Karpas-422 (cell line): ENCODE measurements at regions not wholly inside any gene's neighbourhood (a gene's known extent, or its start where the extent isn't known, plus 50 kb on each side); places are given as distances from the start of the nearest gene placed in this dataset.

Source experiments
- DNase-seq: peaks from one replicate; pipeline ENCODE4 v3.0.0-alpha.2; 2015
- H2AFZ ChIP-seq: fragments of 200-600 bp; sonication (generic); 2 replicates; pipeline ENCODE4 v1.6.1; 2014; ENCODE audit warnings: antibody characterized with exemption, low read length, mixed read lengths
- H3K27ac ChIP-seq: fragments of 200-600 bp; sonication (generic); 2 replicates; pipeline ENCODE4 v1.5.1; 2014; ENCODE audit warnings: mild to moderate bottlenecking, low read length, moderate library complexity
- H3K27me3 ChIP-seq: fragments of 200-600 bp; sonication (generic); 2 replicates; pipeline ENCODE4 v1.6.1; 2014; ENCODE audit warnings: low read length, mixed read lengths
- H3K36me3 ChIP-seq: fragments of 200-600 bp; sonication (generic); 2 replicates; pipeline ENCODE4 v1.6.1; 2014; ENCODE audit warnings: low read length, mixed read lengths; ENCODE audit not compliant: insufficient read depth
- H3K4me1 ChIP-seq: fragments of 200-600 bp; sonication (generic); 2 replicates; pipeline ENCODE4 v1.6.1; 2014; ENCODE audit warnings: mild to moderate bottlenecking, low read length, mixed read lengths
- H3K4me2 ChIP-seq: fragments of 200-600 bp; sonication (generic); 2 replicates; pipeline ENCODE4 v1.6.1; 2014; ENCODE audit warnings: low read length, low read depth, mild to moderate bottlenecking; ENCODE audit not compliant: poor library complexity, severe bottlenecking
- H3K4me3 ChIP-seq: fragments of 200-600 bp; sonication (generic); 2 replicates; pipeline ENCODE4 v1.5.1; 2014; ENCODE audit warnings: mild to moderate bottlenecking, antibody characterized with exemption, low read length, mixed read lengths
- H3K79me2 ChIP-seq: fragments of 200-600 bp; sonication (generic); 2 replicates; pipeline ENCODE4 v1.6.1; 2014; ENCODE audit warnings: mild to moderate bottlenecking, low read length, mixed read lengths
- H3K9ac ChIP-seq: fragments of 200-600 bp; sonication (generic); 2 replicates; pipeline ENCODE4 v1.6.0; 2014; ENCODE audit warnings: low read length
- H3K9me2 ChIP-seq: fragments of 200-600 bp; sonication (generic), shearing (Covaris generic); replicated peaks from 2 replicates; pipeline ENCODE4 v1.6.0; 2014; ENCODE audit warnings: mild to moderate bottlenecking, low read length, moderate library complexity; ENCODE audit not compliant: insufficient read depth
- H3K9me3 ChIP-seq: fragments of 300-700, 200-600 bp; sonication (generic); 2 replicates; pipeline ENCODE4 v1.6.1; 2014; ENCODE audit warnings: low read length, mixed read lengths
- H4K20me1 ChIP-seq: fragments of 200-600 bp; sonication (generic); 2 replicates; pipeline ENCODE4 v1.6.1; 2014; ENCODE audit warnings: mild to moderate bottlenecking, antibody characterized with exemption, low read length, low read depth; ENCODE audit not compliant: insufficient read depth

DNA sequence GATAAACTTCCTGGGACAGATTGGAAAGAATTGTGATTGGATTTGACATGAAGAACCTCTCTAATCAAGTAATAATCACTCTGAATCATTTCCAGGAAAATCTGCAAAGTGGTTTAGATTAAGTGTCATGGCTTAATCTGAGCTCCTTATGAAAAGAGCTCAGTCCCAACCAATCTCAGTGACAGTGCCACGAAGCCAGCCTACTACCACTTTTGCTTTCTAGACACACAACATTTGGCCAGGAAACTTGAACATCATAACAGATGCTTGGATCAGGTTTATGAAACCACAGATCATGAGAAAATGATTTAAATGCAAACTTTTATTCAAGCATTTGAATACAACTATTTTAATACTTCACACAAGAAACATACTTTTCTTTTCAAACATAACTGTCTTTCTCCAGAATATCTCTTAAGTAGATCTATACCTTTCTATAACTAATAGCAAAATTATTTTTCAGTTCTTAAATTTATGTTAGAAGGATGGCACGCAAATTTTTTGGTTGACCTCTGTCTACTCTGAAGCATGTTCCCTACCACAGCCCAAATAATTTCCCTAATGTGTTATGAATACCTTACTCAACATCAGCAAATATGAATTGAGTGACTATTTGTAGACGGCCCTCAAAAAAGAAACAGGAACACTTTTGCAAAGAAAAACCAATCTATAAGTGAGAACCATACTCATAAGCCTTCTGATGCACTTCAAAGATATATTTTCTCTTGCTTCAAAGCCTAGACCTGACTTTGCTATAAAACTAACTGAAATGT lies 495.0 kb upstream of the ZNF385D start:
- no peak for DNase-seq
- no peak overlapping the region for H2AFZ ChIP-seq

DNA sequence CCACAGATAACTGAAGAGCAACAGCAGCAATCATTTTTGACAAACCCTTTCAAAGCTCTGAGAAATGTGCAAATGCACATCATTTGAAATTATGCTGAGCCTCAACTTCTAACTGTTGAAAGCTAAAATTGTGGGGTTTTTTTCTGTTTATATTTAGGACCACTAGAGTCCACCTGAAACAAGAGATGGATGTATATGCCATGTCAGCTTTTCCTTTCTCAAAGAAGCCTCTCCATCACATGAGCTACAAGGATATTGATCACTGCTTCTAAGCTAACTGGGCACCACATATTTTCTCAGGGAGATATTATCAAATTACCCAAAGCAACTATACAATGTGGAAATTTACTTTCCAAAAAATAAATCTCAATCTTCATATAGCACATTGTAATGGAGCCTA lies 498.6 kb upstream of the ZNF385D start:
- no peaks in the 10 kb centered on the region for H3K4me1 ChIP-seq
- H2AFZ ChIP-seq, result no peak overlapping the region
- no peak for DNase-seq

More for the DNA sequence above, 495.0 kb upstream of the ZNF385D start:
- no peaks in the 10 kb centered on the region for H3K9me2 ChIP-seq
- no peak overlapping the region for H3K4me3 ChIP-seq
- H3K36me3 ChIP-seq, result no peaks in the 10 kb centered on the region
- H3K27me3 ChIP-seq, result no peaks in the 10 kb centered on the region
- no peak overlapping the region for H3K4me2 ChIP-seq
- no peaks in the 10 kb centered on the region for H3K4me1 ChIP-seq
- H3K79me2 ChIP-seq, result no peaks in the 10 kb centered on the region
- H4K20me1 ChIP-seq, result no peaks in the 10 kb centered on the region
- H3K9me3 ChIP-seq, result peaks cover 44% of the 10 kb centered on the region
- H3K9ac ChIP-seq, result no peak overlapping the region
- H3K27ac ChIP-seq, result no peak overlapping the region

DNA sequence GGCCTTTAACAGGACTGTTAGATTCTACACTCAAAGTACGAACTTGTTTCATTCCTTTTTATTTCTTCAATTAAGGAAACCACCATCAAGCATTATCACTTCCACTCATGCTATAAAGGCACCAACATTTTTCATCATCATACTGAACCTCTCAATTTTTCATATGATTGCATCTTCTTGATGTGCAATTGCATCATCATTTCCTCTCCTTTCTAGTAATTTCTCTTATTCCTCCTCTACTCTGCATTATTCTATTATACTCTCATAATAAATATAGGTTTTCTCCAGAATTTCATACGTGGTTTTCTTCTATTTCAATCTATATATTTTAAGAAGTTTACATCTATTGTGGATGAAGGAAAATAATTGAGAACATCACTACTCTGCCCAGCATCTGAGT lies 506.2 kb upstream of the ZNF385D start:
- no peak for DNase-seq
- H3K36me3 ChIP-seq, result no peaks in the 10 kb centered on the region
- H3K9me2 ChIP-seq, result no peaks in the 10 kb centered on the region
- no peaks in the 10 kb centered on the region for H3K4me1 ChIP-seq
- H3K9me3 ChIP-seq, result peaks cover 18% of the 10 kb centered on the region
- H3K4me2 ChIP-seq, result no peak overlapping the region
- H3K79me2 ChIP-seq, result no peaks in the 10 kb centered on the region
- H3K27me3 ChIP-seq, result no peaks in the 10 kb centered on the region
- no peaks in the 10 kb centered on the region for H4K20me1 ChIP-seq
- H2AFZ ChIP-seq, result no peak overlapping the region
- H3K4me3 ChIP-seq, result no peak overlapping the region
- no peak overlapping the region for H3K27ac ChIP-seq
- no peak overlapping the region for H3K9ac ChIP-seq

More for the DNA sequence above, 498.6 kb upstream of the ZNF385D start:
- Histone ChIP-seq H3K9me2 (no peaks in the 10 kb centered on the region), H4K20me1 (no peaks in the 10 kb centered on the region), H3K27ac (no peak overlapping the region), H3K4me3 (no peak overlapping the region), H3K27me3 (no peaks in the 10 kb centered on the region), H3K79me2 (no peaks in the 10 kb centered on the region), H3K9ac (no peak overlapping the region), H3K9me3 (peaks cover 53% of the 10 kb centered on the region), H3K4me2 (no peak overlapping the region), H3K36me3 (no peaks in the 10 kb centered on the region)

DNA sequence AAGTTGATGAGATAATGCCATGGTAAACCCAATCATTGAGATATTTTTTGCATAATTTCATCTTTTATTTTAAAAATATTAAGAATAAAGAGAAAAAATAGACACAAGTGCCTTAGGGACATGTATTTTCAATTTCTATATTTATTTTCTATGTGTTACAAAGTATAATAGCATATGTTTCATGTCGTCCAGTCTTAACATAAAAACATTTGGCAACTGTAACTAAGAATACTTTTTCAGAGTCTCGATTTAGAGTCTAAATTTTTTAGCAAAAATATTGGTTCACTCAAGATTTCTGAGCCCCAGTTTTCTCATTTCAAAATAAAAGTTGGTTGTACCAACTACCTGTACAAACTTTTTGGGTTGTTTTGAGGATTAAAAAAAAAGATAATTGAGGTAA lies 511.4 kb upstream of the ZNF385D start:
- no peak for DNase-seq
- H3K27me3 ChIP-seq, result no peaks in the 10 kb centered on the region
- H3K9ac ChIP-seq, result no peak overlapping the region
- H3K4me2 ChIP-seq, result no peak overlapping the region
- no peaks in the 10 kb centered on the region for H3K79me2 ChIP-seq
- H3K27ac ChIP-seq, result no peak overlapping the region
- H3K4me3 ChIP-seq, result no peak overlapping the region
- no peaks in the 10 kb centered on the region for H3K4me1 ChIP-seq
- H2AFZ ChIP-seq, result no peak overlapping the region
- H4K20me1 ChIP-seq, result no peaks in the 10 kb centered on the region
- peaks cover 20% of the 10 kb centered on the region for H3K9me3 ChIP-seq
- H3K9me2 ChIP-seq, result no peaks in the 10 kb centered on the region
- H3K36me3 ChIP-seq, result no peaks in the 10 kb centered on the region

DNA sequence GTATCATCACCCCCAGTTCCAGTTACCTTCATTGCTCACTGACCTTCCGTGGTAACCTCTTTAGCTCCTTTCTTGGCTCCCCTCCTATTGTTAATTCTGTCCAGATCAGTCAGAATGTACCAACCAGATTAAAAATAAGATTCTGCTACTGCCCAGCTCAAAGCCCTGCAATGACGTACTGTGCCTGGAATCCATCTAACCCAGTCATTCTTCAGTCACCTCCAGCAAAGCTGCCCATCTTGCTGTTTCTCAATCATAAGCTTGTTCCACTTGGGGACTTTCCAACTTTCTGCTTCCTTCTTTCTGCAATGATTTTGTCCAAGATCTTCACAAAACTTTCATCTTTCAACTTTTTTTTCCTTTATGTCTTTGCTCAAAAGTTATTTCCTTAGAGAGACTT lies 512.0 kb upstream of the ZNF385D start:
- H3K4me2 ChIP-seq, result no peak overlapping the region

DNA sequence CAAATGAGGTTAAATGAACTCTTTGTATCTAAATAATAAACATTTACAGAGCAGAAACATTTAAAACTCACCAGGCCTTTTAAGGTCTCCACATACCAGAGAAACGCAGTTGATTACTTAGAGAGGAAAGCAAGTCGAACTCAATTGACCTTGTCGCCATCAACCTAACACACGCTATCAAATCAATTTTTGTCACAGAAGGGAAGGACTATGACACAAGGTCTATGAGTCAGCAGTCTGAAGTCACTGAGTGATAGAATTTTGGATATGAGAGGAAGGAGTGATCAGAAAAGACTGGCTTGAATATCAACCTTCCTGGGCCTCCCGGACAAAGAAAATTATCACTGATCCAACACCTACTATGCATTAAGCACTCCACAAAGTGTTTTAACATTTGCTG lies 514.4 kb upstream of the ZNF385D start:
- H2AFZ ChIP-seq, result no peak overlapping the region

More for the DNA sequence above, 512.0 kb upstream of the ZNF385D start:
- Histone ChIP-seq H3K27ac (no peak overlapping the region), H2AFZ (no peak overlapping the region), H3K9me3 (peaks cover 25% of the 10 kb centered on the region), H3K27me3 (no peaks in the 10 kb centered on the region), H3K36me3 (no peaks in the 10 kb centered on the region), H3K9ac (no peak overlapping the region), H4K20me1 (no peaks in the 10 kb centered on the region), H3K9me2 (no peaks in the 10 kb centered on the region), H3K79me2 (no peaks in the 10 kb centered on the region), H3K4me1 (no peaks in the 10 kb centered on the region), H3K4me3 (no peak overlapping the region)
- DNase-seq, result no peak

DNA sequence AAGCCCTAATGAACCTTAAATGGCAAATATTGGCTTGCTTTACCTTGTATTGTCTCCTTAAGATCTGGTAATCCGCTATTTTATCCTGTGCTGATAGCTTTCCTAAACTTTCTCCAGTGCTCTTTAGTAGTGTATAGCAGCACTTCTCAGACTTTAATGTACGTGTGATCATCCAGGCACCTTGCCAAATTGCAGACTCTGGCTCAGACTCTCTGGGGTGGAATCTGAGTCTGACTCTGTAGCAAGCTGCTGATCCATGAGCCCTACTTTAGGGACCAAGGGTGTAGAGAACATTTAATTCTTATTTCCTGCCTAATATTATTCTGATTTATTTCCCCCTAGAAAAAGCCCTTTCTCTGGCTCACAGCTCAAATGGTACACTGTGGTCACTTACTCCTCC lies 518.8 kb upstream of the ZNF385D start:
- H3K9me3 ChIP-seq, result peaks cover 16% of the 10 kb centered on the region
- H3K9me2 ChIP-seq, result no peaks in the 10 kb centered on the region
- H2AFZ ChIP-seq, result no peak overlapping the region
- no peaks in the 10 kb centered on the region for H3K79me2 ChIP-seq
- no peak overlapping the region for H3K9ac ChIP-seq
- no peak overlapping the region for H3K27ac ChIP-seq
- no peak for DNase-seq
- no peaks in the 10 kb centered on the region for H4K20me1 ChIP-seq
- H3K4me1 ChIP-seq, result no peaks in the 10 kb centered on the region
- H3K4me2 ChIP-seq, result no peak overlapping the region
- H3K27me3 ChIP-seq, result no peaks in the 10 kb centered on the region
- no peak overlapping the region for H3K4me3 ChIP-seq
- no peaks in the 10 kb centered on the region for H3K36me3 ChIP-seq

More for the DNA sequence above, 514.4 kb upstream of the ZNF385D start:
- DNase-seq, result no peak
- Histone ChIP-seq H3K79me2 (no peaks in the 10 kb centered on the region), H3K36me3 (no peaks in the 10 kb centered on the region), H3K9ac (no peak overlapping the region), H3K4me2 (no peak overlapping the region), H3K9me3 (peaks cover 25% of the 10 kb centered on the region), H3K27ac (no peak overlapping the region), H3K4me3 (no peak overlapping the region), H3K27me3 (no peaks in the 10 kb centered on the region), H3K9me2 (no peaks in the 10 kb centered on the region), H4K20me1 (no peaks in the 10 kb centered on the region), H3K4me1 (no peaks in the 10 kb centered on the region)

DNA sequence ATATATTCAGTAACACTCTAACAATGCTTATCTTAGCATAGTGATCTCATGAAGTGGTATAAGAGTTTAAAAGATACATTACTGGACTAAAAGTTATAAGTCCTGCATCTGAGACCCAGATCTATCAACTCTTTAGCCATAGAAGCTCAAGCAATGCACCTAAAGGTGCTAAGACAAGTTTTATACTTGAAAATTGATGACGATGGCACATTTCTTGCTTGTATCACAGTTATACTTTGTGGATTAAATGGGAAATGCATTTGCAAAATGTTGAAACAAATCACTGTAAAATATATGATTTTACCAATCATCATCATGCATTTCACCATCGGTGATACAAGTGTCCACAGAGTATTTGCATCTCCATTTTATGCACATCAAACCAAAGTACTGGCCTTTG lies 525.3 kb upstream of the ZNF385D start:
- Histone ChIP-seq H3K4me1 (no peaks in the 10 kb centered on the region), H3K27ac (no peak overlapping the region), H2AFZ (no peak overlapping the region), H3K4me2 (no peak overlapping the region), H3K36me3 (no peaks in the 10 kb centered on the region), H3K9me3 (peaks cover 18% of the 10 kb centered on the region), H3K9ac (no peak overlapping the region), H3K79me2 (no peaks in the 10 kb centered on the region), H4K20me1 (no peaks in the 10 kb centered on the region), H3K4me3 (no peak overlapping the region), H3K27me3 (no peaks in the 10 kb centered on the region), H3K9me2 (no peaks in the 10 kb centered on the region)
- DNase-seq, result no peak
